Endometrium (tissue), 2 donors: ENCODE measurements at regions not wholly inside any gene's neighbourhood (a gene's known extent, or its start where the extent isn't known, plus 50 kb on each side); places are given as distances from the start of the nearest gene placed in this dataset.

ENCODE experiments used
- FAIRE-seq: peaks from 2 replicates; lab custom pipeline; 2012; peaks lifted over from hg19 to GRCh38; lab: Jason Lieb, UNC
- donor health status: control.
- donor health status: control.

DNA sequence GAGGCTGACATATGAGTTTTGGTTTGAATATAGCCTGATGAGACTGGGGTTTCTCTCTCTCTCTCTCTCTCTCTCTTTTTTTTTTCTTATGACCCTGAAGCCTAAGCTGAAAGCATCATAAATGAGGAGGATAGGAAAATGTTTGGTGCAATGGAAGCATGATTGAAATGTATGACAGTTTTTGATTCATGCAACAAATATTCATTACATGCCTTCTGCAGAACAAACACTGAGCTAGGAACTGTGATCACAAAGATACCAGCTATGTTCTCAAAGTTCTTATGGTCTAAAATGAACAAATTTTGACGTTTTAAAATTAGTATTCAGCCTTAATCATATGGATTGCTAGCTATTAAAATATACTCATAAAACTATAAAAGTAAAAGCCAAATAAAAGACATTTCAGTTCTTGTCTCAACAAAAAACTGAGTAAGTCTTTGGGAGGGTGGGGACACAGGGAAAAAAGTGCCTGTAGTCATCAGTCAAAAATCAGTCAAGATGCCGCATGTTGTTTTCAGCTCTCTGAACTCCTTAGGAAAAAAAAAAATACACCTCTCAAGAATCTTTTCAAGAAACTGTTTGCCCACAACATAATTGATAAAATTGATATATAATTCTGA lies 57.2 kb downstream of the NKX6-1 start:
- FAIRE-seq: no peak

DNA sequence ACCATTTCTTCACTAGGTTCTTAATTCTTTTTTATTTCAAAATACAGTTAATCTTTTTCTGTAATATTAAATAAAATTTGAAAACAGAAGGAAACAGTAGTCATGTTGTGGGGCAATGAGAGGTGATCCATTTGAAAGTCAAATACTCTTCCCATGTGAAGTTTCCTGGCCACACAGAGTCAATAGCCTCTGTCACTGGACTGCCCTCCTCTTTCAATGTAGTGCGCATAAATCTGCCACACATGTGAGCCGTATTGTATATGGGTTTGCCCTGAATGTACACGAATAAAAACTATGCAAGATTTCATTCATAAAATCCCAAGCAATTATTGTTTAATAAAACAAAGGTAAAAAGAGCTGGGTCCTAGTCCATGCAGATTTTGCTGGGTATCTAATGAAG lies 59.1 kb downstream of the NKX6-1 start:
- FAIRE-seq: no peak

DNA sequence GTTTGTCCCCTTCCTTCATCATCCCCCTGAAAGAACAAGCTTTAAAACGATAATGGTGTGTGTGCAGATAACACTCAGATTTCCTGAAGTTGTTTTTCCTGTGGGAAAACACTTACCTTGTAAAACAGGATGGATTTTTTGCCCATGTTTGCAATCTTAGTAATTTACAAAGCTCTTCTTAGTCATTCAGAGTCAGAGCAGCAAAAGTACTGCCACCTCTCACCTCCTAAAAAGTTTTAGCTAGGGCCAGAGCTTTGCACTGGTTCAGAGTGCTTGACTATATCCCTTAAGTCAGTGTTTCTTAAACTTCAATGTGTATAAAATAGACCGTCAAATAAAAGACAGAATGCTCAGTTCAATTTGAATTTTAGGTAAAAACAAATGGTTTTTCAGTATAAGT lies 62.3 kb downstream of the NKX6-1 start:
- no peak for FAIRE-seq

DNA sequence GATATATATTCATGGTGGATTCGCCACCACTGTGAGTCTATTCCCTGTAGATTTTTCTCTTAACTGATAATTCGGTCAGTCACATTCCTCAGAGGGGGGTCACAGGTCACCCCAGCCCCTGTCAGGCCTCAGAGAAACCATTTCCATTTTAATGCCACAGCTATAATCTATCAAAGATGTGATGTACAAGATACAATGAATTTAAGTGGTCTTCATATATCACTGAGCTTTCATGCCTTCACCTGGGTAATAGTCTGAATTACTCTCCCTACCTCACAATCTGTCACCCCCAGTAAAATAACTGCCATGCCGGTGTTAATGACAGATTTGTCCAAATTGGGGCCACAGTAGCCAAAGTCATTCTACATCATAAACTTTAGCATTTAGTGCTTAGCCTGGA lies 64.7 kb downstream of the NKX6-1 start:
- FAIRE-seq: no peak

DNA sequence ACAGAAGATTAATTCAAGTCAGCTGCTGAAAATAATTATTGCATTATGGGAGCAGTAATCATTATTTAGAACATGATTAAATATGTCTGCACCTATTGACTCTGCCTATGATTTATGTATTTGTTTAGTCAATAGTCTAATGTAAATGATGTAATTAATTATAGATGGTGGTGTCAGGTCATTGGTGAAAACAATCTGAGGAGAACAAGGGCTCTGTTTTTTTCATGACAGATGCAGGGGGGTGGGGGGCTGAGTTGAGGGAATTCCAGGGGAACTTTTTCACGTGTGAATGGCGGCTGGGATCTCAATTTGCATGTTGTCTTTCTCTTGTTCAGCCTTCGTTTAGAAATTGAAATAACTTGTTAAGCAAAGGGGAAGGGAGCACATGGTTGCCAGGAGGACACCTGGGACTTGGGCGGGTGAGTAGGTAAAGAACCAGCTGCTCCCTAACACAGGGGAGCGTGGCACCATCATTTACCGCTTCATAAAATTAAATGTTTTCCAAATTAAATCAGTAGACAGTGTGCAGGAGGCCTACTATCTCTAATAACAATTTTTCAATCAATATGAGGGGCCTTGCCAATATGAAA lies 65.4 kb downstream of the NKX6-1 start:
- FAIRE-seq: no peak

DNA sequence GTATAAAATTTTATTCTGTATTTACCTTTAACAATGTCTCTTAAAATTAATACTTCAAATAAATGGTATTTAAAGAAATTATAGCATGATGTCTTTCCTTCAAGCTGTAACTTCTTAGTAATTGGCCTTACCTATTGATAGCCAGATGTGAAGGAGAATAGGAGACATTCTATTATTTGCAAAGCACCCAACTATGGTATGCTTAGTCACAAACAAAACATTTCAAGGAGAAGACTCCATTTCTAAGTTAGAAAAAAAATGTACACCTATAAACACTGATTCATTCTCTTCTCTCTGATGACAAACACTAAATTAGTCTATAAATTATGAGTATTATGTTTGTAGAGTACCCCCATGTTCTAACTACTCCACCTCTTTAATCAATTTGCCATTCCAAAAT lies 66.4 kb downstream of the NKX6-1 start:
- no peak for FAIRE-seq

DNA sequence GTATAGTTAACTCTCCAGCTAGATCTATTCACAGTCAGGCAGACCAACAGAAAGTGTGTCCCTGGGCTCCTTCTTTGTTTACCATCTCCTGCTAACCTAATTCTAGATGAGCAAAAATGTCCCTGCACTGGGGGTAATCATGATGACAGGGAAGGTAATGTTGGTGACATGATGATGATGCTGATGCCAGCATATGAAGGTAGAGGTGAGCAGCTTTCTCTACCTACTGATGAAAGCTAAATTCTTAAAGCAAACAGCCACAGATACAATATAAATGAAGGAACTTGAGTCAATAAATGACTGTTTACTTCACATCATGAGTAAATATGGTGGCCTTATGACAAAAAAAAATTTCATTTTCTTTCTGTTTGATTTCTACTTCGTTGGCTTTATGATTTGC lies 78.5 kb downstream of the NKX6-1 start:
- no peak for FAIRE-seq

DNA sequence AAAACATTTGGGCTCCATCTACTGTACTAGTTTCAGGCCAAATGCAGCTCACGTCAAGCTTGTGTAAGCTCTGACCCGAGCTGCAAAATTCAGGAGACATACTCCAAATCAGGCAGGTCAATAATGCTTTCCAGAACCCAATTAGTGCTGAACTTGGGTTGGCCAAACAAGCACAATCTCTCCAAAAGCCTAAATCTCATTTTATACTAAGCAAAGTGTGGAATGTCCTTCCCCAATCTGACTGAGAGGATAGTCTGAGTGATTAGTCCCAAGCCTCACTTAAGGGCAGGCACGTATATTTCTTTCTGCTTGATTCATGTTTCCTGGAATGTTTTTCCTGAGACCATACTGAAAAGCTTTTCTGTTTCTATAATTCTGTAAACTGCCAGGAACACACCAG lies 79.9 kb downstream of the NKX6-1 start:
- FAIRE-seq: no peak

DNA sequence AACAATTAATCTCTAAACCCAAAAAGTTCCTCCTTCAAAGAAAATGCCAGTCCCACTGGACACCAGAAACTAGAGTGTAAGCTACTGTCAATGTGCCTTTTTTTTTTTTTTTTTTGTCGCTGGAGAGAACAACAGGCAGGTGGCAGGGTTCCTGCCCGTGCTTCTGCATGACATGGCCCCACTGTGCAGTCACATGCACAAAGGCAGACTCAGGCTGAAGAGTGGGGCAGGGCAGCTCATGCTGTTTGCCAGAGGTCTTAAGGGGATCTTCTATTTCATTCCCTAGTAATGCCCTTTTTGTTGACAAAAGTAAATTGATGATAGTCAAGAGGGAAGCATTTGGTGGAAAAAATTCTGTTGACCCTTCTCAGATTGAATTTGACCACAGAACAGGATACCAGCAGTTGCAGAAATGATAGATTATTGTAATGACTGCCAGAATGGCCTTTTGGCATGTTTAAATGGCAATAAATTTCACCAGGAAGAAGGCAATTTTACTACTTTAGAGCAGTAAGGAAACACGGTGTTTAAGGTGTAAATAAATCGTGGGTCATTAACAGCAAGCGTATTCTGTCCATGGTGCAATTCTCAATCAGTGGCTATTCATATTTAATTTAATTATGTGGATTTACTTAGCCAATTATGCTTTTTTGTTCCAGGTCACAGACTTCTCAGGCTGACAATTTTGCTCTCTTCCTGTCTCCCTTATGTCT lies 80.9 kb downstream of the NKX6-1 start:
- no peak for FAIRE-seq

DNA sequence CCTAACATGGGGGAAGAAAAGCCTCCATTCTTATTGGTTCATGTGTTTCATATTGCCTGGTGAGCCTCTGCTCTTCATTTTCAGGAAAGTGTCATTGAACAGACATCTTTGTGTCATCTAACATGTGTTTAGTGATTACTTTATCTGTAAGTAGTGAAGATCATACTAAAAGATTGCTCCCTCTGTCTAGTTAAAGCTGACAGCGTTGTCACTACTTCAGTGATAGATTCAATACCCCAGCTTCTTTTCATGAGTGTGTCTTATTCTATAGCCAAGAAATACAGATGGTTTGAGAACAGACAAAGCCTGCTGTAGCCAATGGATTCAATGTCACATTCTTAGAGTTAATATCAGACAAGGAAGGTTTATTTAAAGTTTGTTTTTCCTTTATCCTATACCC lies 85.1 kb downstream of the NKX6-1 start:
- no peak for FAIRE-seq

DNA sequence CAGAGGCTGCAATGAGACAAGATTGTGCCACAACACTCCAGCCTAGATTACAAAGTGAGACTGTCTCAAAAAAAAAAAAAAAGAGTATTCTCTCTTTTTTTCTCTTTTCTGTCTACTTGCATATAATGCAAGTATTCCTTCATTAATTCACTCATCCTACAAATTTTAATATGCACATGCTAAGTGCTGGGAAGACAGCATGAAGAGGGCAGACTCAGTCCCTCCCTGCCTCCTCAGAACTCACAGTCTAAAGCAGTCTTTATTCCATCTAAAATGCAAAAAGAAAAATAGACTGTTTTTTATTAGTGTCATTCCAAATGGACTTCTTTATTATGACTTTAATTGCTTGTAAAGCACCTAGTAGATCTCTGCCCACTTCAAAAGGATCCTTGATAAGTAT lies 85.6 kb downstream of the NKX6-1 start:
- FAIRE-seq: no peak

DNA sequence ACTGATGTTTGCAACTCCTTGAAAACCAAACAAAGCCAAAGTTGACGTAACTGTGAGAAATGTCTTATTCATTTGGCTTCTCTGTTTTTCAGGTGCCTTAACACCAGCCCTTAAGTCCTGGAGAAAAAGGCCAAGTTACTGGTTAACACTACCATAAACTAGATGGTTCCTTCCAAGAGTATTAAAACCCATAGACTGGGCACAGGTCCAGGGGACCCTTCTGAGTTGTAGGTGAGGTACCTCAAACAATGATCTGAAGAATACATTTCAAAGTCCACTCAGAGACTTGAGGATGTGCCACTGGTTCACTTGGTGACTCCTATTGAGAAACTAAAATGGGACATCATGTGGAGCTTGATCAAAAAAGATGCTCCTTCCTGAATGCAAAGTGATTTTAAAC lies 87.0 kb downstream of the NKX6-1 start:
- FAIRE-seq: no peak

DNA sequence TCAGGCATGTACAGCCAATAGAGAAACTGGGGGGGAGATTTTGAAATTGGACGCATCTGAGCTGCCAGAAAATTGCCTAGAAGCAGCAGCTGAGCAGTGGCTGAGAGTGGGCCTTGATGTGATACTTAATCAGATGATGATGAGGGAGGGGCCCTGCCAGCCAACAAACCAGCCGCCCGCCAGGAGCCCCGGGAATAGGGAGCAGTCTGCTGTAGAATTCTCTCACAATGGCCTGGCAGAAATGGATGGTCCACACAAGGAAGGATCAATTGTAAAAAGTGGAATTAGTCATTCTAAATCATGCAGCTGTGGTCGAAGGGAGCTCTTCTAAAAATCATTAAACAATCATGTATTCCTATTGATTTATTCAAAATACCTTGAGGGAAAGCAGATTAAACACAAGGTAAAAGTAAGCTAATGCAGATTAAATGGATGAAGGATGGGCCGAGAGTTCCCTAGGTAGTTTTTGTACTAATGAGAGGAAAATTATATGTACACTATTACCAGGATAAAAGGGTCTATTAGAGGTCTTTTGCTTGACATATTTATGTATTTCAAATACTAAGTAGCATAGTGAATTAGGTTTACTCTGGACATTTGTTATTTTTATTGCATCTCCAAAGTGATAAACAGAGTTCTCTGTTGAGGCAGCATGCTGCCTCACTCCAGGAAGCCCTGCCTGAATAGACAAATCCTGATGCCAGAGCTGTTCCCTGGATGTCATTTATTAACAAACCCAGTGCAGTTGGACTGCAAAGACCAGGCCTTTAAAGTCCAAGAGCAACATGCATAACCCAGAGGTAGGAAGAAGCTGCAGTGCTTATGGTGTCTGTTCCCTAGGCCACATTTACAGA lies 91.3 kb downstream of the NKX6-1 start:
- FAIRE-seq: no peak

DNA sequence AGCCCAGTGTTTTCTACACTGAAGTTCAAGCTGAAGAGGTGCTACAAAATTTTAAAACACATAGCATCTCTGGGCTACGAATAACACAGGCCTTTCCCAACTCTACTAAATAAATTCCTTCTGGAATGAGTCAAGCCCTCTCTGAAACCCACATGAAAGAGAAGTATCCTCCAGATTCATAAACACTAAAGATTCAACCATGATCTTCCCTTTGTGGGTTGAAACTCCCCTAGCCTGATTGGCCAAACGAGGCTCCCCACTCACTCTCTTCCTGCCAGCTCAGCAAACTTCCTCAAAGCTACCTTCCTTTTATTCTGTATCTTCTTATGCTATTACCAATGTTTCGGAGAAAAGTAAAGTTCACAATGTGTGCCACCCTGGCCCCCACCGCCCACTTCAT lies 95.4 kb downstream of the NKX6-1 start:
- no peak for FAIRE-seq

DNA sequence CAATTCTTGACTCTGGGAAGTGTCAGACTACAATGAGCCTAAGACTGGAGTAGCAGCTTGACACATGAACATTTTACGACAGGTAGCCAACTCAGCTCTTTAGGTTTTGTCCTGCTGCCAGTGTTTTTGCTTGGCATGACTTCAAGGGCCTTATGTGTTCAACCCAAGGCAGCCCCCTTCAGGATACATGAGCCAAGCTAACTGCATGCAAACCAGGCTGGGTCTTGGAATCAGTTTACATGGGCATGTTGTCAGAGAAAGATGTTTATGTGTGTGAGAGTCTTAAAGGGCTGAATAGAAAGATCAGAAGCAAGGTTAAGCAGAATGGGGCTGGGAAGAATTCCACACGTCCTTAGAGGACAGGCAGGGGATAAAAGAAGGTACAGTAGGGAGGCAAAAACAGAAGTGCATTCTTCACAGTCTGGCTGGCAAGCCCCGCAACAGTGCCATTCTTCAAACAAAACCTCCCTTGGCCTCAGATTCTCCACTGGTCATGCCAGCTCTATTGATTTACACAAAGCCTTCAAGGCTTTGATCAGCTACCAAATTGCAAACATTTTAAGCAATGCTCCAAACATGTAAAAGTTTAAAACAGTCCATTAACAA lies 97.3 kb downstream of the NKX6-1 start:
- FAIRE-seq: no peak

DNA sequence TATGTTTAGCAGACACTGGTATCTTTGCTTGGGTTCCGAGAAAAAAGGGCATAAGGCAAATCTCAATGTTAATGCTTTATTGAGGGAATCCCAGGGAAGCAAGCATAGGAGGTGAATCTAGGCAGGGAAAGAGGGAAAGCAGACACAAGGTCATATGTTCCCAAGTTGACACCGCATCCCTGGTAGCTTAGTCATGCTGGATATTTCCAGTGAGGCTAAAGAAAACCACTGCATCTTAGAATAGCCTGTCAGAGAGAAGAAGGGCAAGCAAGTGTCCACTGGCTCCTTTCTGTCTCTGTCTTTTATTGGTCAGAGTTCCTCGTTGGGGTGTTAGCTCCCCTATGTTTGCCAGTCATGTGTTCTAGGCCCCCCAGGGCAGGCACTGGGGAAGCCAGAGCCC lies 104.7 kb downstream of the NKX6-1 start:
- FAIRE-seq: no peak

DNA sequence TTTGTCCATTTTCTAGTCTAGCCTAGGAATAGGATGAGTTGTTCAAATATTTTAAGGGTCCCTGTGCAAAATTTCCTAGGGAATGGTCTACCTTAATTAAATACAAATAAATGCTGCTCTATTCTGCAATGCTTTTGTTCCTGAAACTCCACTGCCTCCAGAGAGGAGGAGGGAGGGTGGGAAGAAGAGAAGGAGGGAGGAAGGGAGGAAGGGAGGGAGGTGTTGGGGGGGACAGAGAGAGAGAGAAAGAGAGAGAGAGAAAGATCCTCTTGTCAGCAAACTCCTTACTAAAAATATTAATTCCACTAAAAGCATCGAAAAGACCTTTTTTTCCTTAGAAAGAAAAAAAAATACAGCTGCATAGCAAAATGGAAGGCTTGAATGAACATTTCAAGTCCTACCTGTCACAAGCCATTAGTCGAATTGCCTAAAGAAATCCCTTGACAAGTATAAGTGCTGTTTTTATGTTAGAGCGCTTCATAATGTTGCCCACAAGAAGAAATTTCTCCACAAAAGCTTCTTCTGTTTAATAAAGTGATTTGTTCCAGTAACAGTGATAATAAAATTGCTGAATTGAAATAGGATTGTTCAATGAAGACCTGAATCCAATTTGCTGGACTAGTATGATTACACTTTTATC lies 106.0 kb downstream of the NKX6-1 start:
- FAIRE-seq: no peak

DNA sequence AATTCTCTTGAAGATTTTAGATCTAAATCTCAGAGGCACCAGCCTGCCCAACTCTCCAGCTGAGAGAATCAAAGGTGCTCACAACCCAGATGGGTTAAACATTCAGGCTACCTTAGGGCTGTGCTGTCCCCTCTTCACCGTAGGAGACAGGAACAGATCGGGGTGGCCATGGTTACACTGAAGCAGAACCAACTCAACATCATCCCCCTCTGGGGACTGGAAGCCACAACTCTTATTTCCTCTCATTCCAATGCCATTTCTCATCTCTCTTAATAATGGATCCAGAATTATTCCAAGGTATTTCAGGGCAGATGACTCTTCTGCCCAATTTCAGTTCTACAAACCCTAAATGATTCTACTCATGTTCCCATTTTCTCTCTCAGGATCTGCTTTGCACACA lies 109.7 kb downstream of the NKX6-1 start:
- no peak for FAIRE-seq

DNA sequence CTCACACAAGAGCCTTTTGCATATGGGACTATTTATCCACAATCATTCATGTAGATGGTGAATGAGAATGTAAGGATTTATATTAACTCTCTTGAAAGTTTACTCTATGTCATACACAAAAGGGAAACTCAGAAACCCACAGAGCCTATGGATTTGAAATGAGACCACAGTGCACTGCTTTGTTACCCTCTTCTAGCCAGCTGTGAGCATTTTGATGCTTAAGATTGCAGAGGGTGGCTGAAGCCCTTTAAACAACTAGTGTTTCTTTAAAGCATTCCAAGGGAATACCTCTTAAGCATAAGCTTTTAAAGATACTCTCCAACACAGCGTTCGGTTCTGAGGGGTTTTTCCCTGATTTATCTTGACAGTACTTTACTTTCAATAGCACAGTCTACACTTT lies 113.9 kb downstream of the NKX6-1 start:
- FAIRE-seq: no peak

DNA sequence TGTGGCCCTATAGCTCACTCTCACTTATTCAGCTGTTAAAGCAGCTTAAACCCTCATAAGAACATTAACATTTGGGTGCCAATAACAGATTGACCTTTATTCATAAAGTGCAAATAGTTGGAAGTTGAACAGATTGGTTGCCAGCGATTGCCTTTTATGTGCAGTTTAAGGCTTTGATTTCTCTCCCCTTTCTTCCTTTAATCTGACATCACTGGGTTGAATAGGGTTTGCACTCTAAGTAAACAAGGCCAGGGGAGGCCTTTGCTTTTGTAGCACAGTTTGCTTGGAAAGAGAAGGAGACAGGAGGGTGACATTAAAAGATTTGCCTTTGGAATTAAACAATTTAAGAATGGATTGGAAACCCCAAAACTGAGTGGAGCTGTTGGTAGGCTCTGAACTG lies 114.3 kb downstream of the NKX6-1 start:
- no peak for FAIRE-seq

DNA sequence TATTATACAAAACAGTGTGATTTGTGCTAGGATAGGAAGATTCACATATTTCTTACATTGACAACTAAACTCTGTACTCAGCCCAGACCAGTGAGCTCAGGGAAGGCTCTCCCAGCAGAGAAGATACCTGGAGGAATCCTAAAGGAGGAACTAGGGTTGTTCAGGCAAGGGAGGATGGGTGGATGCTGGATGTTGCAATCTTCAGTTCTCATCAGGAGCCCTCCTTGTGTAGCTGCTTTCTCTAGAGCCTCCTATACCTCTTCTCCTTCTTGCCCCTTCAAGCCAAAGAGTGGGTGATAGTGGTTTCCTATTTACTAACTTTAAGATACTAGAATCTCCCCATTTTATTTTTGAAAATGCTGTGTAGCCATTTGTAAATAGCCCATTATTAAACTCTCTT lies 117.3 kb downstream of the NKX6-1 start:
- no peak for FAIRE-seq
